GM23338 (cell line): ENCODE measurements at regions not wholly inside any gene's neighbourhood (a gene's known extent, or its start where the extent isn't known, plus 50 kb on each side); places are given as distances from the start of the nearest gene placed in this dataset.

Experiments used
- ATAC-seq: fragments of 200-7000 bp; cut with Tn5 transposase; 3 replicates; pipeline ENCODE4 v1.9.1; 2020
- DNase-seq: peaks from one replicate; pipeline ENCODE4 v3.0.0-alpha.2; 2015; ENCODE audit warnings: low spot score
- H2AFZ ChIP-seq: fragments of 200-600 bp; sonication (generic); 2 replicates; pipeline ENCODE4 v1.8.0; 2016; ENCODE audit warnings: antibody characterized with exemption, mild to moderate bottlenecking, moderate library complexity
- H3F3A ChIP-seq: fragments of 200-600 bp; sonication (generic); replicated peaks from 2 replicates; pipeline ENCODE4 v1.8.0; 2017; ENCODE audit warnings: antibody characterized with exemption, mixed run types, low read depth
- H3K27ac ChIP-seq: fragments of 200-600 bp; sonication (generic); 2 replicates; pipeline ENCODE4 v1.6.1; 2016; ENCODE audit warnings: low read depth
- H3K27me3 ChIP-seq: fragments of 200-600 bp; sonication (generic); 2 replicates; pipeline ENCODE4 v1.8.0; 2016; ENCODE audit warnings: mild to moderate bottlenecking, mixed run types, moderate library complexity; ENCODE audit not compliant: insufficient read depth
- H3K36me3 ChIP-seq: fragments of 200-600 bp; sonication (generic); 2 replicates; pipeline ENCODE4 v1.8.0; 2016; ENCODE audit warnings: mild to moderate bottlenecking; ENCODE audit not compliant: insufficient read depth
- H3K4me1 ChIP-seq: fragments of 200-600 bp; sonication (generic); 2 replicates; pipeline ENCODE4 v1.8.0; 2016; ENCODE audit warnings: mild to moderate bottlenecking, moderate library complexity; ENCODE audit not compliant: insufficient read depth
- H3K4me2 ChIP-seq: fragments of 200-600 bp; sonication (generic); 2 replicates; pipeline ENCODE4 v1.7.1; 2017; ENCODE audit warnings: mixed run types
- H3K4me3 ChIP-seq: fragments of 200-600 bp; sonication (generic); 2 replicates; pipeline ENCODE4 v1.6.1; 2016; ENCODE audit warnings: mixed run types
- H3K79me2 ChIP-seq: fragments of 200-600 bp; sonication (generic); replicated peaks from 2 replicates; pipeline ENCODE4 v1.8.0; 2017; ENCODE audit warnings: mild to moderate bottlenecking; ENCODE audit not compliant: insufficient read depth
- H3K9me2 ChIP-seq: fragments of 200-600 bp; sonication (generic); 2 replicates; pipeline ENCODE4 v1.8.0; 2017; ENCODE audit not compliant: insufficient read depth
- H4K20me1 ChIP-seq: fragments of 200-600 bp; sonication (generic); replicated peaks from 2 replicates; pipeline ENCODE4 v1.8.0; 2017; ENCODE audit warnings: mild to moderate bottlenecking; ENCODE audit not compliant: insufficient read depth
- H3K27ac Mint-ChIP-seq: 2 replicates; pipeline ENCODE4 v1.8.0; 2020; ENCODE audit warnings: inconsistent platforms, mild to moderate bottlenecking, moderate library complexity, mixed read lengths
- H3K27me3 Mint-ChIP-seq: 3 replicates; pipeline ENCODE4 v1.8.0; 2022; ENCODE audit warnings: low read depth, mild to moderate bottlenecking, moderate library complexity, mixed read lengths, inconsistent platforms; ENCODE audit not compliant: insufficient read depth, poor library complexity
- H3K36me3 Mint-ChIP-seq: 3 replicates; pipeline ENCODE4 v1.8.0; 2021; ENCODE audit warnings: low read depth, mild to moderate bottlenecking, inconsistent platforms, moderate library complexity, mixed read lengths
- H3K4me1 Mint-ChIP-seq: 3 replicates; pipeline ENCODE4 v1.8.0; 2020; ENCODE audit warnings: mild to moderate bottlenecking, inconsistent platforms, mixed read lengths
- H3K4me3 Mint-ChIP-seq: 3 replicates; pipeline ENCODE4 v1.8.0; 2021; ENCODE audit warnings: moderate library complexity, mild to moderate bottlenecking, inconsistent platforms, mixed read lengths
- H3K9me3 Mint-ChIP-seq: 3 replicates; pipeline ENCODE4 v1.8.0; 2020; ENCODE audit warnings: moderate library complexity, mild to moderate bottlenecking, inconsistent platforms, mixed read lengths
- CREB1 ChIP-seq: fragments of 250-450 bp; sonication (Bioruptor Pico); IDR thresholded peaks from 2 replicates; pipeline ENCODE4 v1.5.0; 2020; ENCODE audit warnings: low read depth, mild to moderate bottlenecking, moderate library complexity
- EZH2 ChIP-seq: fragments of 200-600 bp; sonication (generic); IDR thresholded peaks from one replicate; pipeline ENCODE4 v1.8.0; 2017; ENCODE audit warnings: antibody characterized with exemption, mild to moderate bottlenecking, low read depth; ENCODE audit not compliant: unreplicated experiment
- EZH2phosphoT487 ChIP-seq: fragments of 200-600 bp; sonication (generic); IDR thresholded peaks from one replicate; pipeline ENCODE4 v1.8.1; 2018; ENCODE audit warnings: antibody characterized with exemption; ENCODE audit not compliant: unreplicated experiment
- JUNB ChIP-seq: IDR thresholded peaks from one replicate; pipeline ENCODE4 v1.6.1; 2016; ENCODE audit warnings: antibody characterized with exemption; ENCODE audit not compliant: unreplicated experiment
- NANOG ChIP-seq: IDR thresholded peaks from 2 replicates; pipeline ENCODE4 v1.6.1; 2016; ENCODE audit warnings: antibody characterized with exemption, borderline replicate concordance
- POLR2AphosphoS5 ChIP-seq: IDR thresholded peaks from 2 replicates; pipeline ENCODE4 v1.6.1; 2016; ENCODE audit warnings: antibody characterized with exemption, low read depth
- STAT1 ChIP-seq: IDR thresholded peaks from one replicate; pipeline ENCODE4 v1.6.1; 2016; ENCODE audit warnings: antibody characterized with exemption; ENCODE audit not compliant: unreplicated experiment
- ZNF114 ChIP-seq: fragments of 250-450 bp; sonication (Bioruptor Pico); IDR thresholded peaks from 2 replicates; pipeline ENCODE4 v1.5.0; 2020; ENCODE audit warnings: mild to moderate bottlenecking, moderate library complexity
- ZNF331 ChIP-seq: fragments of 250-450 bp; sonication (Bioruptor Pico); IDR thresholded peaks from 2 replicates; pipeline ENCODE4 v1.5.0; 2020; ENCODE audit warnings: low read depth, mild to moderate bottlenecking, moderate library complexity
- TF ChIP-seq, protein P1 (sequence below): fragments of 250-450 bp; sonication (Bioruptor Pico); IDR thresholded peaks from 2 replicates; pipeline ENCODE4 v1.5.0; 2020; ENCODE audit warnings: mild to moderate bottlenecking, moderate library complexity
- TF ChIP-seq, protein P2 (sequence below), 2 experiments: fragments of 200-600 bp in 1 of 2; sonication (generic) in 1 of 2; conservative IDR thresholded peaks; 2 replicates each; pipeline versions ENCODE4 v1.5.1 to v1.6.1; 2016 to 2017; ENCODE audit warnings: antibody characterized with exemption in 2 of 2, low read depth in 2 of 2, mild to moderate bottlenecking in 2 of 2, moderate library complexity in 1 of 2
- TF ChIP-seq, protein P3 (sequence below): IDR thresholded peaks from 2 replicates; pipeline ENCODE4 v1.6.1; 2016; ENCODE audit warnings: antibody characterized with exemption
- TF ChIP-seq, protein P4 (sequence below): IDR thresholded peaks from one replicate; pipeline ENCODE4 v1.6.1; 2018; ENCODE audit warnings: antibody characterized with exemption; ENCODE audit not compliant: unreplicated experiment

DNA sequence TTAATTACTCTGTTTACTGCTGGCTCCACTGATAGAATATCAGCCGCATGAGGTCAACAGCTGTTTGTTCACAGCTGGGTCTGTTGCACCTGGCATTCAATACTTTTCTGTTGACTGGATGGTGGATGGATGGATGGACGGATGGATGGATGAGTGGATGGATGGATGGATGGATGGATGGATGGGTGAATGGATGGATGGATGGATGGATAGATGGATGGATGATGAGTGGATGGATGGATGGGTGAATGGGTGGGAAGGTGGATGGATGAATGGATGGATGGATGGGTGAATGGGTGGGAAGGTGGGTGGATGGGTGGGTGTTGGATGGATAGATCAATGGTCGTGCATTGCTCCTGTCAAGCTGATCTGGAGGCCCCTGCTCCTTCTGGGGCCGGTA lies 422.2 kb upstream of the SULF2 start:
- no peaks in the 10 kb centered on the region for H3K9me3 Mint-ChIP-seq
- Histone ChIP-seq H3K4me1 (no peaks in the 10 kb centered on the region), H4K20me1 (no peaks in the 10 kb centered on the region), H3F3A (no peaks in the 10 kb centered on the region), H3K27ac (no peak overlapping the region), H3K27me3 (no peaks in the 10 kb centered on the region), H3K4me3 (no peak overlapping the region), H3K79me2 (no peaks in the 10 kb centered on the region), H2AFZ (no peak overlapping the region), H3K4me2 (no peak overlapping the region), H3K36me3 (no peaks in the 10 kb centered on the region), H3K9me2 (no peaks in the 10 kb centered on the region)
- H3K4me3 Mint-ChIP-seq, result no peak overlapping the region
- no peaks in the 10 kb centered on the region; the same call in 2 of the 3 replicates for H3K36me3 Mint-ChIP-seq
- peaks cover 2% of the 10 kb centered on the region for H3K27me3 Mint-ChIP-seq
- TF ChIP-seq, protein P1, sequence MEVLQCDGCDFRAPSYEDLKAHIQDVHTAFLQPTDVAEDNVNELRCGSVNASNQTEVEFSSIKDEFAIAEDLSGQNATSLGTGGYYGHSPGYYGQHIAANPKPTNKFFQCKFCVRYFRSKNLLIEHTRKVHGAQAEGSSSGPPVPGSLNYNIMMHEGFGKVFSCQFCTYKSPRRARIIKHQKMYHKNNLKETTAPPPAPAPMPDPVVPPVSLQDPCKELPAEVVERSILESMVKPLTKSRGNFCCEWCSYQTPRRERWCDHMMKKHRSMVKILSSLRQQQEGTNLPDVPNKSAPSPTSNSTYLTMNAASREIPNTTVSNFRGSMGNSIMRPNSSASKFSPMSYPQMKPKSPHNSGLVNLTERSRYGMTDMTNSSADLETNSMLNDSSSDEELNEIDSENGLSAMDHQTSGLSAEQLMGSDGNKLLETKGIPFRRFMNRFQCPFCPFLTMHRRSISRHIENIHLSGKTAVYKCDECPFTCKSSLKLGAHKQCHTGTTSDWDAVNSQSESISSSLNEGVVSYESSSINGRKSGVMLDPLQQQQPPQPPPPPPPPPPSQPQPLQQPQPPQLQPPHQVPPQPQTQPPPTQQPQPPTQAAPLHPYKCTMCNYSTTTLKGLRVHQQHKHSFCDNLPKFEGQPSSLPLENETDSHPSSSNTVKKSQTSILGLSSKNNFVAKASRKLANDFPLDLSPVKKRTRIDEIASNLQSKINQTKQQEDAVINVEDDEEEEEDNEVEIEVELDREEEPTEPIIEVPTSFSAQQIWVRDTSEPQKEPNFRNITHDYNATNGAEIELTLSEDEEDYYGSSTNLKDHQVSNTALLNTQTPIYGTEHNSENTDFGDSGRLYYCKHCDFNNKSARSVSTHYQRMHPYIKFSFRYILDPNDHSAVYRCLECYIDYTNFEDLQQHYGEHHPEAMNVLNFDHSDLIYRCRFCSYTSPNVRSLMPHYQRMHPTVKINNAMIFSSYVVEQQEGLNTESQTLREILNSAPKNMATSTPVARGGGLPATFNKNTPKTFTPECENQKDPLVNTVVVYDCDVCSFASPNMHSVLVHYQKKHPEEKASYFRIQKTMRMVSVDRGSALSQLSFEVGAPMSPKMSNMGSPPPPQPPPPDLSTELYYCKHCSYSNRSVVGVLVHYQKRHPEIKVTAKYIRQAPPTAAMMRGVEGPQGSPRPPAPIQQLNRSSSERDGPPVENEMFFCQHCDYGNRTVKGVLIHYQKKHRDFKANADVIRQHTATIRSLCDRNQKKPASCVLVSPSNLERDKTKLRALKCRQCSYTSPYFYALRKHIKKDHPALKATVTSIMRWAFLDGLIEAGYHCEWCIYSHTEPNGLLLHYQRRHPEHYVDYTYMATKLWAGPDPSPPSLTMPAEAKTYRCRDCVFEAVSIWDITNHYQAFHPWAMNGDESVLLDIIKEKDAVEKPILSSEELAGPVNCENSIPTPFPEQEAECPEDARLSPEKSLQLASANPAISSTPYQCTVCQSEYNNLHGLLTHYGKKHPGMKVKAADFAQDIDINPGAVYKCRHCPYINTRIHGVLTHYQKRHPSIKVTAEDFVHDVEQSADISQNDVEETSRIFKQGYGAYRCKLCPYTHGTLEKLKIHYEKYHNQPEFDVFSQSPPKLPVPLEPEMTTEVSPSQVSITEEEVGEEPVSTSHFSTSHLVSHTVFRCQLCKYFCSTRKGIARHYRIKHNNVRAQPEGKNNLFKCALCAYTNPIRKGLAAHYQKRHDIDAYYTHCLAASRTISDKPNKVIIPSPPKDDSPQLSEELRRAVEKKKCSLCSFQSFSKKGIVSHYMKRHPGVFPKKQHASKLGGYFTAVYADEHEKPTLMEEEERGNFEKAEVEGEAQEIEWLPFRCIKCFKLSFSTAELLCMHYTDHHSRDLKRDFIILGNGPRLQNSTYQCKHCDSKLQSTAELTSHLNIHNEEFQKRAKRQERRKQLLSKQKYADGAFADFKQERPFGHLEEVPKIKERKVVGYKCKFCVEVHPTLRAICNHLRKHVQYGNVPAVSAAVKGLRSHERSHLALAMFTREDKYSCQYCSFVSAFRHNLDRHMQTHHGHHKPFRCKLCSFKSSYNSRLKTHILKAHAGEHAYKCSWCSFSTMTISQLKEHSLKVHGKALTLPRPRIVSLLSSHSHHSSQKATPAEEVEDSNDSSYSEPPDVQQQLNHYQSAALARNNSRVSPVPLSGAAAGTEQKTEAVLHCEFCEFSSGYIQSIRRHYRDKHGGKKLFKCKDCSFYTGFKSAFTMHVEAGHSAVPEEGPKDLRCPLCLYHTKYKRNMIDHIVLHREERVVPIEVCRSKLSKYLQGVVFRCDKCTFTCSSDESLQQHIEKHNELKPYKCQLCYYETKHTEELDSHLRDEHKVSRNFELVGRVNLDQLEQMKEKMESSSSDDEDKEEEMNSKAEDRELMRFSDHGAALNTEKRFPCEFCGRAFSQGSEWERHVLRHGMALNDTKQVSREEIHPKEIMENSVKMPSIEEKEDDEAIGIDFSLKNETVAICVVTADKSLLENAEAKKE, result no peak
- TF ChIP-seq EZH2 (no peak), POLR2AphosphoS5 (no peak), EZH2phosphoT487 (no peak), STAT1 (no peak), ZNF114 (CRISPR knock-in tag) (no peak), CREB1 (CRISPR knock-in tag) (no peak), NANOG (no peak), JUNB (no peak), ZNF331 (CRISPR knock-in tag) (no peak)
- TF ChIP-seq, protein P2, sequence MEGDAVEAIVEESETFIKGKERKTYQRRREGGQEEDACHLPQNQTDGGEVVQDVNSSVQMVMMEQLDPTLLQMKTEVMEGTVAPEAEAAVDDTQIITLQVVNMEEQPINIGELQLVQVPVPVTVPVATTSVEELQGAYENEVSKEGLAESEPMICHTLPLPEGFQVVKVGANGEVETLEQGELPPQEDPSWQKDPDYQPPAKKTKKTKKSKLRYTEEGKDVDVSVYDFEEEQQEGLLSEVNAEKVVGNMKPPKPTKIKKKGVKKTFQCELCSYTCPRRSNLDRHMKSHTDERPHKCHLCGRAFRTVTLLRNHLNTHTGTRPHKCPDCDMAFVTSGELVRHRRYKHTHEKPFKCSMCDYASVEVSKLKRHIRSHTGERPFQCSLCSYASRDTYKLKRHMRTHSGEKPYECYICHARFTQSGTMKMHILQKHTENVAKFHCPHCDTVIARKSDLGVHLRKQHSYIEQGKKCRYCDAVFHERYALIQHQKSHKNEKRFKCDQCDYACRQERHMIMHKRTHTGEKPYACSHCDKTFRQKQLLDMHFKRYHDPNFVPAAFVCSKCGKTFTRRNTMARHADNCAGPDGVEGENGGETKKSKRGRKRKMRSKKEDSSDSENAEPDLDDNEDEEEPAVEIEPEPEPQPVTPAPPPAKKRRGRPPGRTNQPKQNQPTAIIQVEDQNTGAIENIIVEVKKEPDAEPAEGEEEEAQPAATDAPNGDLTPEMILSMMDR (conservative IDR thresholded peaks at IDR 0.05; ENCODE audit: low read depth in 2 of 2), result no peak
- TF ChIP-seq, protein P3, sequence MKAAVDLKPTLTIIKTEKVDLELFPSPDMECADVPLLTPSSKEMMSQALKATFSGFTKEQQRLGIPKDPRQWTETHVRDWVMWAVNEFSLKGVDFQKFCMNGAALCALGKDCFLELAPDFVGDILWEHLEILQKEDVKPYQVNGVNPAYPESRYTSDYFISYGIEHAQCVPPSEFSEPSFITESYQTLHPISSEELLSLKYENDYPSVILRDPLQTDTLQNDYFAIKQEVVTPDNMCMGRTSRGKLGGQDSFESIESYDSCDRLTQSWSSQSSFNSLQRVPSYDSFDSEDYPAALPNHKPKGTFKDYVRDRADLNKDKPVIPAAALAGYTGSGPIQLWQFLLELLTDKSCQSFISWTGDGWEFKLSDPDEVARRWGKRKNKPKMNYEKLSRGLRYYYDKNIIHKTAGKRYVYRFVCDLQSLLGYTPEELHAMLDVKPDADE, result no peak
- TF ChIP-seq, protein P4, sequence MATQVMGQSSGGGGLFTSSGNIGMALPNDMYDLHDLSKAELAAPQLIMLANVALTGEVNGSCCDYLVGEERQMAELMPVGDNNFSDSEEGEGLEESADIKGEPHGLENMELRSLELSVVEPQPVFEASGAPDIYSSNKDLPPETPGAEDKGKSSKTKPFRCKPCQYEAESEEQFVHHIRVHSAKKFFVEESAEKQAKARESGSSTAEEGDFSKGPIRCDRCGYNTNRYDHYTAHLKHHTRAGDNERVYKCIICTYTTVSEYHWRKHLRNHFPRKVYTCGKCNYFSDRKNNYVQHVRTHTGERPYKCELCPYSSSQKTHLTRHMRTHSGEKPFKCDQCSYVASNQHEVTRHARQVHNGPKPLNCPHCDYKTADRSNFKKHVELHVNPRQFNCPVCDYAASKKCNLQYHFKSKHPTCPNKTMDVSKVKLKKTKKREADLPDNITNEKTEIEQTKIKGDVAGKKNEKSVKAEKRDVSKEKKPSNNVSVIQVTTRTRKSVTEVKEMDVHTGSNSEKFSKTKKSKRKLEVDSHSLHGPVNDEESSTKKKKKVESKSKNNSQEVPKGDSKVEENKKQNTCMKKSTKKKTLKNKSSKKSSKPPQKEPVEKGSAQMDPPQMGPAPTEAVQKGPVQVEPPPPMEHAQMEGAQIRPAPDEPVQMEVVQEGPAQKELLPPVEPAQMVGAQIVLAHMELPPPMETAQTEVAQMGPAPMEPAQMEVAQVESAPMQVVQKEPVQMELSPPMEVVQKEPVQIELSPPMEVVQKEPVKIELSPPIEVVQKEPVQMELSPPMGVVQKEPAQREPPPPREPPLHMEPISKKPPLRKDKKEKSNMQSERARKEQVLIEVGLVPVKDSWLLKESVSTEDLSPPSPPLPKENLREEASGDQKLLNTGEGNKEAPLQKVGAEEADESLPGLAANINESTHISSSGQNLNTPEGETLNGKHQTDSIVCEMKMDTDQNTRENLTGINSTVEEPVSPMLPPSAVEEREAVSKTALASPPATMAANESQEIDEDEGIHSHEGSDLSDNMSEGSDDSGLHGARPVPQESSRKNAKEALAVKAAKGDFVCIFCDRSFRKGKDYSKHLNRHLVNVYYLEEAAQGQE, result no peak
- H3K27ac Mint-ChIP-seq, result no peak overlapping the region
- H3K4me1 Mint-ChIP-seq, result no peaks in the 10 kb centered on the region
- ATAC-seq (no peak), DNase-seq (no peak)
